ENCODE measurements at regions not wholly inside any gene's neighbourhood (a gene's known extent, or its start where the extent isn't known, plus 50 kb on each side); places are given as distances from the start of the nearest gene placed in this dataset.
"Not testable (repeated sequence)": the region's sequence is repeated elsewhere in the genome, so short reads cannot be mapped to it uniquely, and the experiment has no call there.

DNA sequence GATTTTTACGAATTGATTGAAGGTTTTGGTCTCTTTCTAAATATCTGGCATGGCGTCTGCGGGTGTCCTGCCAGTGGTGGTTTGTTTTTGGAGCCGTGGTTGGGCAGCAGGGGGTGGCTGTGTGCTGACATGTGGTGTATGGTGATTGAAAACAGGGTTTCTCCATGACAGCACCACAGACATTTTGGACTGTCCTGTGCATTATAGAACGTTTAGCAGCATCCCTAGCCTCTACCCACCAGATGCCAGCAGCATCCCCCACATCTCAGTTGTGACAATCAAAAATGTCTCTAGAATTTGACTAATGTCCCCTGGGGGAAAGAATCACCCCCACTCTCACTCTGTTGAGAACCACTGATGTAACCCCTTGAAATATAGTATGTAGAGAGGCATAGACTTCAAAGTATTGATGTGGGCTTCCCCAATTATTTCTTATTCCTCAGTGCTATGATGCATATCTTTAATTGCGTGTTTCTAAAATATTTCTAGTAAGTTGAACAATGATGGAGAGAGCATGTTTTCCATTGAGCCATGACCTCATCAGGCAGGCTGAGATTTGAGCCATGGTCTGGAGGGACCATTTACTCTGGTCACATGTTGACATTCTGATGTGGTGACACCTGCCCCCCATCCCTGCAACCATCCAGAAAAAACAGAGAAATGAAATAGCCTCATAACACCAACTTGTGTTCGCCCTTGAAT lies 77.4 kb upstream of the MID1 start:
- no peak overlapping the region for H3K4me3 ChIP-seq (ENCODE audit: low read depth, low read length)
- no peak for DNase-seq (ENCODE audit: low read depth)
- in situ Hi-C loops (cut with HindIII; ENCODE audit: low sequenced_read_pairs), result no loop called here
- TF ChIP-seq, protein P1, sequence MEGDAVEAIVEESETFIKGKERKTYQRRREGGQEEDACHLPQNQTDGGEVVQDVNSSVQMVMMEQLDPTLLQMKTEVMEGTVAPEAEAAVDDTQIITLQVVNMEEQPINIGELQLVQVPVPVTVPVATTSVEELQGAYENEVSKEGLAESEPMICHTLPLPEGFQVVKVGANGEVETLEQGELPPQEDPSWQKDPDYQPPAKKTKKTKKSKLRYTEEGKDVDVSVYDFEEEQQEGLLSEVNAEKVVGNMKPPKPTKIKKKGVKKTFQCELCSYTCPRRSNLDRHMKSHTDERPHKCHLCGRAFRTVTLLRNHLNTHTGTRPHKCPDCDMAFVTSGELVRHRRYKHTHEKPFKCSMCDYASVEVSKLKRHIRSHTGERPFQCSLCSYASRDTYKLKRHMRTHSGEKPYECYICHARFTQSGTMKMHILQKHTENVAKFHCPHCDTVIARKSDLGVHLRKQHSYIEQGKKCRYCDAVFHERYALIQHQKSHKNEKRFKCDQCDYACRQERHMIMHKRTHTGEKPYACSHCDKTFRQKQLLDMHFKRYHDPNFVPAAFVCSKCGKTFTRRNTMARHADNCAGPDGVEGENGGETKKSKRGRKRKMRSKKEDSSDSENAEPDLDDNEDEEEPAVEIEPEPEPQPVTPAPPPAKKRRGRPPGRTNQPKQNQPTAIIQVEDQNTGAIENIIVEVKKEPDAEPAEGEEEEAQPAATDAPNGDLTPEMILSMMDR (IDR thresholded peaks at IDR 0.05; ENCODE audit: low read depth, low read length, missing control alignments), result no peak

DNA sequence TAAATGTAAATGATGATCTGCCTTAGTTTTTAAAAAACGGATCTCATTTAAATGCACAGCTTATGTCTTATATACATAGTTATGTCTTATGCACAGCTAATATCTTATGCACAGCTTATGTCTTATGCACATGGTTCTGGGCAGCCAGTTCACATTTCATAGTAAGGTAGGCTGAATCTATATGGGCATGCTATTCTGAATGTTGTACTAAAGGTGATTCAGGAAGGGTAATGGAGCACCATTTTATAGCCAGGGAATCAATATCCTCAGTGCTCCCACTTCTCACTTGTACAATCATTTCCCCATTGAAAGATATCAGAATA lies 77.9 kb upstream of the MID1 start:
- in situ Hi-C loops (cut with HindIII; ENCODE audit: low sequenced_read_pairs), result no loop called here
- H3K4me3 ChIP-seq (ENCODE audit: low read depth, low read length), result no peak overlapping the region
- DNase-seq (ENCODE audit: low read depth), result no peak
- TF ChIP-seq, protein P1 (IDR thresholded peaks at IDR 0.05; ENCODE audit: low read depth, low read length, missing control alignments), result no peak

DNA sequence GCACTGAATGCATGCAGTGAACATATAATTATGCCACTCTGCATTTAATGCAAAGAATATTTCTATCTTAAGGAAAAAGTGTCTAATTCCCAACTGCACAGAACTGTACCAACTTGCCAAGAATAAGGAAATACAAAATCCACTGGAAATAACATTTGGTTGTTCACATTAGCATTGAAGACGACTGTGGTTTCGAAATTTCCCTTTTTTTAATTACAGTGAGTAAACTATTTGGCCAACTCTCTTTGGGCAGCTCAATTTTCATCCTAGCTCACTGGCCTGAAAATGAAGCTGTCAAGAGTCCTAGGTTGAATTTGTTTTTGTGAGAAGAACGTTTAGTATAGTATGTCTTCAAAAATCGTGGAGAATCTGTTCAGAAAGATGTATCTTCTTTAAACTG lies 81.6 kb upstream of the MID1 start:
- TF ChIP-seq, protein P1 (IDR thresholded peaks at IDR 0.05; ENCODE audit: low read depth, low read length, missing control alignments), result no peak
- in situ Hi-C loops (cut with HindIII; ENCODE audit: low sequenced_read_pairs), result no loop called here
- DNase-seq (ENCODE audit: low read depth), result no peak
- no peak overlapping the region for H3K4me3 ChIP-seq (ENCODE audit: low read depth, low read length)

DNA sequence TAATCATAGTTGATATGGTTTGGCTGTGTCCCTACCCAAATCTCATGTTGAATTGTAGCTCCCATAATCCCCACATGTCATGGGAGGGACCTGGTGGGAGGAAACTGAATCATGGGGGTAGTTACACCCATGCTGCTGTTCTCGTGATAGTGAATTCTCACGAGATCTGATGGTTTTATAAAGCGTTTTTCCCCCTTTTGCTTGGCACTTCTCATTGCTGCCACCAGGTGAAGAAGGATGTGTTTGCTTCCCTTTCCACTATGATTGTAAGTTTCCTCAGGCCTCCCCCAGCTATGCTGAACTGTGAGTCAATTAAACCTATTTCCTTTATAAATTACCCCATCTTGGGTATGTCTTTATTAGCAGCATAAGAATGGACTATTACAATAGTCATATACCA lies 86.0 kb upstream of the MID1 start:
- in situ Hi-C loops (cut with HindIII; ENCODE audit: low sequenced_read_pairs); DNase-seq (ENCODE audit: low read depth); H3K4me3 ChIP-seq (ENCODE audit: low read depth, low read length): not testable (repeated sequence)

DNA sequence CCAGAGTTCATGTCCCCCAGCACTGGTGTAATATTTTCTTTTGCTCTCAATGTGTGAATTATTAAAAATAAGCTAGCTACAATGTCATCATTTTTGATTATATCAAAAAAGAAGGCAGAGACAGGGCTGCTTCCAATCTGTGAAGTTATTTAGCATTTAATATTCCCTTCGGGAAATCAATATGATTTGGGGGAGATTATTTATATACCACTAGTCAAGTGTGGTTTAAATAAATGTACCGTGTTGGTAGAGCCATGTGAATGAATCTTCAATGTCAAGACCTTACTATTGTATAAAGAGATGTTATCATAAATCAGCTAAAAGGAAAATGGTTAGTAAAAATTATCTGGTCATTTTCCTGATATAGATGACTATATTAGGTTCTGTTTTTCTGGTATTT lies 87.4 kb upstream of the MID1 start:
- H3K4me3 ChIP-seq (ENCODE audit: low read depth, low read length), result no peak overlapping the region
- in situ Hi-C loops (cut with HindIII; ENCODE audit: low sequenced_read_pairs), result no loop called here
- no peak for DNase-seq (ENCODE audit: low read depth)
- TF ChIP-seq, protein P1 (IDR thresholded peaks at IDR 0.05; ENCODE audit: low read depth, low read length, missing control alignments), result no peak

DNA sequence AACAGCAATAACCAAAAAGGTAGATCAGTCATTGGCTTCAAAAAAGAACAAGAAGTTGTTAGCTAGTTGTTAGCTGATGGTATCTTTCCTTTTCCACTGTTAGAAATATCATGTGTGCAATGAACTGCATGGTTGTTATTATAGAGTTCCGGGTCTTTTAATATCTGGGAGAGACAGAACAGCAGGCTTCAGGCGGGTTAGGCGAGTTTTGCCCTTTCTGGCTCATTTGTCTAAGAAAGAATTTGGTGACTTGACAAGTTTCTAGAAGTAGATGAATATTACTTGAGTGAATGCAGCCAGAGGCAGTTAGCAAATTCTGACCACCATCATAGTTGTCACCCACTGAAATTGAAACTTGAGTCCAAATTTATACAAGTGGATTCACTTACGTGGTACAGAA lies 88.9 kb upstream of the MID1 start:
- no peak overlapping the region for H3K4me3 ChIP-seq (ENCODE audit: low read depth, low read length)
- TF ChIP-seq, protein P1 (IDR thresholded peaks at IDR 0.05; ENCODE audit: low read depth, low read length, missing control alignments), result no peak
- in situ Hi-C loops (cut with HindIII; ENCODE audit: low sequenced_read_pairs), result no loop called here
- no peak for DNase-seq (ENCODE audit: low read depth)

DNA sequence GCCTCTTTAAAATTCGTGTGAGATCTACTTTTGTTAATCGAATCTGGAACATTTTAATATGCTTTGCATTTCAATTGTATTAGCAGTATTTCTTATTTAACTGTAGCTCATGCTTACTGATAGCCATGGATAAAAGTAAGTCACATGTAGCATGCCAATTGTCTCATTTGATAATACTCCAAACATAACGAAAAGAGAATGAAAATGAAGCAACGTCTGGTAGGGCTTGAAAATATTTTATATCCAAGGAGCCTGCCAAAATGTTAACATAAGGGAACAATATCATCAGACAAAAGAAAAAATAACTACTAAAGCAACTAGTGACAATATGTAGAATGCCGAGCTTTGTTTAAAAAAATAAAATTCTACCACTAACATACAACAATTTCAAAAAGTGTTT lies 94.1 kb upstream of the MID1 start:
- no peak overlapping the region for H3K4me3 ChIP-seq (ENCODE audit: low read depth, low read length)
- TF ChIP-seq, protein P1 (IDR thresholded peaks at IDR 0.05; ENCODE audit: low read depth, low read length, missing control alignments), result no peak
- in situ Hi-C loops (cut with HindIII; ENCODE audit: low sequenced_read_pairs), result no loop called here

More for the DNA sequence above, 94.1 kb upstream of the MID1 start:
- DNase-seq (ENCODE audit: low read depth), result no peak

Data from astrocyte of the cerebellum (primary cell).